H1 (cell line): ENCODE measurements at regions not wholly inside any gene's neighbourhood (a gene's known extent, or its start where the extent isn't known, plus 50 kb on each side); places are given as distances from the start of the nearest gene placed in this dataset.

ENCODE experiments used
- CTCF ChIA-PET: fragments of 300-600 bp; sonication (Branson Sonifier 250); formaldehyde crosslinking; loops from one replicate; lab custom pipeline; 2021; ENCODE audit not compliant: partially characterized antibody; lab: Charles Lee
- POLR2A ChIA-PET: fragments of 300-600 bp; sonication (Branson Sonifier 250); formaldehyde crosslinking; loops from one replicate; lab custom pipeline; 2021; ENCODE audit warnings: inconsistent platforms; ENCODE audit not compliant: partially characterized antibody; lab: Charles Lee
- DNase-seq, 2 experiments: peaks; one replicate each; pipeline versions ENCODE4 v3.0.0 to v3.0.0-alpha.2; 2010 to 2022; ENCODE audit warnings: low spot score in 2 of 2, low read depth in 1 of 2, mixed read lengths in 1 of 2
- FAIRE-seq: peaks from 2 replicates; lab custom pipeline; 2011; peaks lifted over from hg19 to GRCh38; lab: Jason Lieb, UNC
- H2AFZ ChIP-seq: 2 replicates; pipeline ENCODE4 v1.8.1; 2012; ENCODE audit warnings: low read length, inconsistent platforms
- H2AK5ac ChIP-seq: 2 replicates; pipeline ENCODE4 v1.6.1; 2013; ENCODE audit warnings: low read depth, low read length
- H2BK120ac ChIP-seq: replicated peaks from 2 replicates; pipeline ENCODE3; 2013; ENCODE audit warnings: low read depth, low read length, inconsistent platforms
- H2BK12ac ChIP-seq: 2 replicates; pipeline ENCODE4 v1.6.1; 2013; ENCODE audit warnings: low read depth, low read length
- H2BK15ac ChIP-seq: 2 replicates; pipeline ENCODE4 v1.6.1; 2013; ENCODE audit warnings: low read length
- H2BK20ac ChIP-seq: 2 replicates; pipeline ENCODE4 v1.6.1; 2013; ENCODE audit warnings: low read length
- H2BK5ac ChIP-seq: 2 replicates; pipeline ENCODE4 v1.6.1; 2013; ENCODE audit warnings: low read depth, low read length
- H3K14ac ChIP-seq: 2 replicates; pipeline ENCODE4 v1.6.1; 2013; ENCODE audit warnings: inconsistent platforms; ENCODE audit not compliant: insufficient read length
- H3K18ac ChIP-seq: 2 replicates; pipeline ENCODE4 v1.6.1; 2013; ENCODE audit warnings: low read length; ENCODE audit errors: extremely low read depth
- H3K23ac ChIP-seq: 2 replicates; pipeline ENCODE4 v1.6.1; 2013; ENCODE audit warnings: inconsistent platforms; ENCODE audit not compliant: insufficient read length
- H3K23me2 ChIP-seq: 2 replicates; pipeline ENCODE4 v1.6.1; 2013; ENCODE audit warnings: low read depth, low read length
- H3K27ac ChIP-seq: 2 replicates; pipeline ENCODE4 v1.6.1; 2011; ENCODE audit warnings: low read depth, low read length, inconsistent platforms
- H3K27me3 ChIP-seq, 4 experiments: replicated peaks in 1 of 4; 1 replicate in 1 of 4; 2 replicates in 3 of 4; pipeline versions ENCODE4 v1.6.1 to v1.8.1; 2011 to 2013; ENCODE audit warnings: low read length in 3 of 4, mild to moderate bottlenecking in 3 of 4, inconsistent platforms in 2 of 4, mixed read lengths in 2 of 4, moderate library complexity in 1 of 4; ENCODE audit not compliant: control insufficient read depth in 3 of 4, insufficient read depth in 3 of 4; ENCODE audit errors: extremely low read depth in 1 of 4
- H3K36me3 ChIP-seq, 4 experiments: 2 replicates each; pipeline versions ENCODE4 v1.6.1 to v1.8.1; 2011 to 2013; ENCODE audit warnings: mild to moderate bottlenecking in 4 of 4, low read length in 3 of 4, moderate library complexity in 2 of 4, control low read depth in 1 of 4, inconsistent platforms in 1 of 4; ENCODE audit not compliant: insufficient read depth in 4 of 4, control insufficient read depth in 2 of 4
- H3K4ac ChIP-seq: replicated peaks from 2 replicates; pipeline ENCODE3; 2013; ENCODE audit warnings: low read length, low read depth, mixed read lengths, inconsistent platforms; ENCODE audit not compliant: insufficient read length
- H3K4me1 ChIP-seq, 4 experiments: replicated peaks in 1 of 4; 1 replicate in 1 of 4; 2 replicates in 3 of 4; pipeline versions ENCODE4 v1.6.1 to v1.8.1; 2011 to 2013; ENCODE audit warnings: low read length in 3 of 4, inconsistent platforms in 2 of 4, mixed read lengths in 1 of 4; ENCODE audit not compliant: insufficient read depth in 4 of 4, control insufficient read depth in 3 of 4
- H3K4me2 ChIP-seq, 2 experiments: 2 replicates each; pipeline versions ENCODE4 v1.6.1 to v1.8.1; 2011 to 2013; ENCODE audit warnings: low read depth in 2 of 2, low read length in 2 of 2, control low read depth in 1 of 2, inconsistent platforms in 1 of 2, mild to moderate bottlenecking in 1 of 2; ENCODE audit not compliant: insufficient read depth in 1 of 2
- H3K4me3 ChIP-seq, 4 experiments: fragments of 200-600, 300-600 bp in 1 of 4; sonication (generic), shearing (Covaris generic), sonication (Bioruptor Twin) in 1 of 4; 2 replicates each; pipeline versions ENCODE4 v1.5.1 to v1.8.1; 2011 to 2016; ENCODE audit warnings: low read length in 4 of 4, low read depth in 3 of 4, control low read depth in 2 of 4, inconsistent platforms in 2 of 4, mild to moderate bottlenecking in 2 of 4, mixed read lengths in 1 of 4, moderate library complexity in 1 of 4; ENCODE audit not compliant: insufficient read depth in 2 of 4; ENCODE audit errors: extremely low read depth in 1 of 4
- H3K56ac ChIP-seq: replicated peaks from 2 replicates; pipeline ENCODE3; 2013; ENCODE audit warnings: low read depth, mild to moderate bottlenecking, mixed read lengths, low read length, inconsistent platforms; ENCODE audit not compliant: insufficient read length
- H3K79me1 ChIP-seq: 2 replicates; pipeline ENCODE4 v1.6.1; 2013; ENCODE audit warnings: low read depth, low read length, control low read depth
- H3K79me2 ChIP-seq, 2 experiments: 2 replicates each; pipeline versions ENCODE4 v1.6.1 to v1.8.1; 2012 to 2013; ENCODE audit warnings: low read length in 2 of 2, mild to moderate bottlenecking in 2 of 2, inconsistent platforms in 1 of 2; ENCODE audit not compliant: insufficient read depth in 2 of 2, control insufficient read depth in 1 of 2
- H3K9ac ChIP-seq, 4 experiments: replicated peaks in 1 of 4; 1 replicate in 1 of 4; 2 replicates in 3 of 4; pipeline versions ENCODE4 v1.6.1 to v1.8.1; 2011 to 2013; ENCODE audit warnings: low read depth in 3 of 4, low read length in 3 of 4, control low read depth in 2 of 4, mild to moderate bottlenecking in 2 of 4, moderate library complexity in 2 of 4, inconsistent platforms in 1 of 4; ENCODE audit errors: extremely low read depth in 1 of 4
- H3K9me3 ChIP-seq, 2 experiments: 2 replicates each; pipeline versions ENCODE4 v1.6.1 to v1.8.1; 2012 to 2013; ENCODE audit warnings: mild to moderate bottlenecking in 2 of 2, moderate library complexity in 2 of 2, control low read depth in 1 of 2, inconsistent platforms in 1 of 2, low read depth in 1 of 2, low read length in 1 of 2, mixed read lengths in 1 of 2; ENCODE audit not compliant: insufficient read depth in 2 of 2
- H4K20me1 ChIP-seq, 2 experiments: replicated peaks in 1 of 2; 2 replicates each; pipeline versions ENCODE3 to v1.8.1; 2011 to 2013; ENCODE audit warnings: inconsistent platforms in 2 of 2, low read length in 2 of 2, mild to moderate bottlenecking in 1 of 2; ENCODE audit not compliant: insufficient read depth in 2 of 2, control insufficient read depth in 1 of 2
- H4K5ac ChIP-seq: 2 replicates; pipeline ENCODE4 v1.6.1; 2013; ENCODE audit warnings: low read length, low read depth, mixed read lengths, inconsistent platforms; ENCODE audit not compliant: insufficient read length
- H4K8ac ChIP-seq: 2 replicates; pipeline ENCODE4 v1.8.0; 2013; ENCODE audit warnings: mild to moderate bottlenecking, moderate library complexity, low read length, inconsistent platforms; ENCODE audit not compliant: insufficient read depth; ENCODE audit errors: extremely low read depth
- H4K91ac ChIP-seq: replicated peaks from 2 replicates; pipeline ENCODE3; 2013; ENCODE audit warnings: low read length, mixed read lengths, inconsistent platforms; ENCODE audit not compliant: insufficient read length
- BACH1 ChIP-seq: IDR thresholded peaks from 2 replicates; pipeline ENCODE4 v1.6.1; 2012; ENCODE audit warnings: low read length, improper control_type of control experiment
- CBX5 ChIP-seq: fragments of 300-800, 300-1000 bp; sonication (generic); IDR thresholded peaks from 2 replicates; pipeline ENCODE4 v1.7.1; 2016; ENCODE audit warnings: antibody characterized with exemption, low read length, low read depth
- EZH2 ChIP-seq: fragments of 200-600 bp; sonication (generic); IDR thresholded peaks from 2 replicates; pipeline ENCODE4 v1.7.1; 2012; ENCODE audit warnings: low read depth, mild to moderate bottlenecking, moderate library complexity, low read length, inconsistent platforms; ENCODE audit not compliant: severe bottlenecking
- FOSL1 ChIP-seq: IDR thresholded peaks from 2 replicates; pipeline ENCODE4 v1.6.1; 2011; ENCODE audit warnings: mild to moderate bottlenecking, low read depth, low read length, moderate library complexity; ENCODE audit not compliant: insufficient read depth
- KDM5A ChIP-seq: fragments of 200-600 bp; IDR thresholded peaks from 2 replicates; pipeline ENCODE4 v1.7.1; 2012; ENCODE audit warnings: mild to moderate bottlenecking, low read length, inconsistent platforms, mixed read lengths
- PHF8 ChIP-seq: fragments of 200-600 bp; sonication (generic); conservative IDR thresholded peaks from 2 replicates; pipeline ENCODE4 v1.7.1; 2012; ENCODE audit warnings: low read depth, mild to moderate bottlenecking, inconsistent platforms, low read length, moderate library complexity
- POLR2AphosphoS5 ChIP-seq: IDR thresholded peaks from 2 replicates; pipeline ENCODE4 v1.6.1; 2011; ENCODE audit warnings: low read depth, low read length
- POU5F1 ChIP-seq: IDR thresholded peaks from 2 replicates; pipeline ENCODE4 v1.6.1; 2011; ENCODE audit warnings: low read depth, mild to moderate bottlenecking, low read length, moderate library complexity
- RAD21 ChIP-seq, 2 experiments: IDR thresholded peaks in 1 of 2; conservative IDR thresholded peaks in 1 of 2; 2 replicates each; pipeline ENCODE4 v1.6.1; 2011; ENCODE audit warnings: low read depth in 2 of 2, low read length in 2 of 2, improper control_type of control experiment in 1 of 2, inconsistent platforms in 1 of 2, mild to moderate bottlenecking in 1 of 2, moderate library complexity in 1 of 2
- SIN3A ChIP-seq, 2 experiments: IDR thresholded peaks in 1 of 2; conservative IDR thresholded peaks in 1 of 2; 2 replicates each; pipeline ENCODE4 v1.6.1; 2011 to 2012; ENCODE audit warnings: low read length in 2 of 2, improper control_type of control experiment in 1 of 2, low read depth in 1 of 2, mild to moderate bottlenecking in 1 of 2
- YY1 ChIP-seq: IDR thresholded peaks from 2 replicates; pipeline ENCODE4 v1.6.1; 2011; ENCODE audit warnings: low read depth, mild to moderate bottlenecking, low read length
- WGBS, 2 experiments: shearing (Covaris generic) in 1 of 2; methylation state at CpG; one replicate each; pipeline versions ENCODE4 v1.1.6 to v1.1.7; 2013 to 2015; ENCODE audit warnings: low lambda C conversion rate in 2 of 2, mixed read lengths in 2 of 2, inconsistent platforms in 1 of 2, low coverage in 1 of 2, missing lambda C conversion rate in 1 of 2; ENCODE audit not compliant: insufficient replicate concordance in 2 of 2, insufficient coverage in 1 of 2, insufficient read length in 1 of 2; ENCODE audit errors: extremely low coverage in 1 of 2, missing lambda C conversion rate in 1 of 2; 5-methylcytosine and 5-hydroxymethylcytosine counted together
- TF ChIP-seq, protein P1 (sequence below): IDR thresholded peaks from 2 replicates; pipeline ENCODE4 v1.6.1; 2011; ENCODE audit warnings: low read length, improper control_type of control experiment

DNA sequence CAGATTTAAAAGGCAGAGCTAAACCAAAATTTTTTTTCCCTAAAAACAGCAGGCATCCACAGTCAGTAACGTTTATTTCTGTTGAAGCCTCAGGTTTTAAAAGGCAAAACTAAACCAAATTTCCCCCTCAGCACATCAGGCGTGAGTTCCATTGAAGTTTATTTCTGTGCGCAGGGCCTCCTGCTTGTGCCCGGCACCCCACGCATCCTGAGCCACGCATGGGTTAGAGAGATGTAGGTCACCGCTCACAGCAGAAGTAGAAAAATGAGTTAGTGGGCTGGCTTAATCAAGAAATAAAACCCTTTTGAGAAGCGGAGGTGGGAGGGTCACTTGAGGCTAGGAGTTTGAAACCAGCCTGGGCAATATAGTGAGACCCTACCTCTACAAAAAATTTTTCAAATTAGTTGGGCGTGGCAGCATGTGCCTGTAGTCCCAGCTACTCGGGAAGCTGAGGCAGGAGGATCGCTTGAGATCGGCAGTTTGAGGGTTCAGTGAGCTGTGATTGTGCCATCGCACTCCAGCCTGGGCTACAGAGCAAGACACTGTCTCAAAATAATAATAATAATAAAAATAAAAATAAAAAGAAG lies 75.6 kb upstream of the SPIN1 start:
- H4K91ac ChIP-seq = peak overlapping the region; percentile 6
- H4K5ac ChIP-seq = no peak overlapping the region
- H3K79me1 ChIP-seq = no peaks in the 10 kb centered on the region
- H3K14ac ChIP-seq = no peak overlapping the region
- peak overlapping the region; percentile 94 for H2BK5ac ChIP-seq
- H3K4me1 ChIP-seq = peaks cover 2 to 21% (median 8%) of the 10 kb centered on the region in 4 experiments
- no peak overlapping the region for H3K9ac ChIP-seq
- peak overlapping the region in 1 of 2 experiments; percentile 89; a peak in 2 of 4 replicates for H3K4me2 ChIP-seq
- no peaks in the 10 kb centered on the region for H3K27me3 ChIP-seq
- H2BK120ac ChIP-seq = peak overlapping the region; percentile 14
- H3K23ac ChIP-seq = no peak overlapping the region
- H3K4ac ChIP-seq = no peak overlapping the region
- no peaks in the 10 kb centered on the region for H4K20me1 ChIP-seq
- no peak for FAIRE-seq
- WGBS, 2 experiments = 76% methylated on average over 13 of the region's 13 CpGs; no CpG with 5 or more reads in 1 of the 2 experiments
- no peak overlapping the region for H2AFZ ChIP-seq
- DNase-seq = no peak
- no peak overlapping the region for H2BK15ac ChIP-seq
- no peak overlapping the region for H4K8ac ChIP-seq
- ChIA-PET POLR2A (interaction anchor here (0.6 to 1.0 kb wide), 4 partner anchors 40 to 221 kb away, joined by 3 to 4 read pairs (median 3); partner anchors contain the start of gene SPIN1), CTCF (interaction anchor here (0.6 to 2.1 kb wide), 16 partner anchors 8 to 271 kb away, joined by 3 to 12 read pairs (median 4); no protein-coding TSS in a partner anchor)
- H3K23me2 ChIP-seq = no peaks in the 10 kb centered on the region
- no peaks in the 10 kb centered on the region for H3K79me2 ChIP-seq
- no peak overlapping the region for H3K4me3 ChIP-seq
- no peak overlapping the region for H2AK5ac ChIP-seq
- H3K9me3 ChIP-seq = no peaks in the 10 kb centered on the region
- peak overlapping the region; percentile 52; the same call in 1 of the 2 replicates for H2BK20ac ChIP-seq
- H3K27ac ChIP-seq = peak overlapping the region; percentile 68; the same call in 1 of the 2 replicates
- no peak overlapping the region for H3K56ac ChIP-seq
- peak overlapping the region; percentile 55 for H3K18ac ChIP-seq
- H2BK12ac ChIP-seq = peak overlapping the region; percentile 61; the same call in 1 of the 2 replicates
- H3K36me3 ChIP-seq = no peaks in the 10 kb centered on the region
- TF ChIP-seq RAD21 (IDR thresholded peaks at IDR 0.05 in 1 of 2, conservative IDR thresholded peaks at IDR 0.05 in 1 of 2; ENCODE audit: low read depth in 2 of 2, low read length in 2 of 2) = no peak
- TF ChIP-seq EZH2 = no peak
- no peak for TF ChIP-seq SIN3A (conservative IDR thresholded peaks at IDR 0.05 in 1 of 2, IDR thresholded peaks at IDR 0.05 in 1 of 2; ENCODE audit: low read depth in 1 of 2, low read length in 2 of 2)
- TF ChIP-seq KDM5A = no peak
- no peak for TF ChIP-seq BACH1
- TF ChIP-seq FOSL1 = no peak
- TF ChIP-seq, protein P1, sequence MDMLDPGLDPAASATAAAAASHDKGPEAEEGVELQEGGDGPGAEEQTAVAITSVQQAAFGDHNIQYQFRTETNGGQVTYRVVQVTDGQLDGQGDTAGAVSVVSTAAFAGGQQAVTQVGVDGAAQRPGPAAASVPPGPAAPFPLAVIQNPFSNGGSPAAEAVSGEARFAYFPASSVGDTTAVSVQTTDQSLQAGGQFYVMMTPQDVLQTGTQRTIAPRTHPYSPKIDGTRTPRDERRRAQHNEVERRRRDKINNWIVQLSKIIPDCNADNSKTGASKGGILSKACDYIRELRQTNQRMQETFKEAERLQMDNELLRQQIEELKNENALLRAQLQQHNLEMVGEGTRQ = no peak
- no peak for TF ChIP-seq POLR2AphosphoS5
- TF ChIP-seq YY1 = no peak
- no peak for TF ChIP-seq PHF8
- no peak for TF ChIP-seq POU5F1
- TF ChIP-seq CBX5 = no peak
